Activated CD8-positive, alpha-beta memory T cell treated with anti-CD3 and anti-CD28 coated beads, Interleukin-2, amount 50 U/mL, for 4 hours (primary cell): ENCODE measurements at regions not wholly inside any gene's neighbourhood (a gene's known extent, or its start where the extent isn't known, plus 50 kb on each side); places are given as distances from the start of the nearest gene placed in this dataset.

Experiments used
- DNase-seq: peaks from one replicate; pipeline ENCODE4 v3.0.0-alpha.2; 2020

DNA sequence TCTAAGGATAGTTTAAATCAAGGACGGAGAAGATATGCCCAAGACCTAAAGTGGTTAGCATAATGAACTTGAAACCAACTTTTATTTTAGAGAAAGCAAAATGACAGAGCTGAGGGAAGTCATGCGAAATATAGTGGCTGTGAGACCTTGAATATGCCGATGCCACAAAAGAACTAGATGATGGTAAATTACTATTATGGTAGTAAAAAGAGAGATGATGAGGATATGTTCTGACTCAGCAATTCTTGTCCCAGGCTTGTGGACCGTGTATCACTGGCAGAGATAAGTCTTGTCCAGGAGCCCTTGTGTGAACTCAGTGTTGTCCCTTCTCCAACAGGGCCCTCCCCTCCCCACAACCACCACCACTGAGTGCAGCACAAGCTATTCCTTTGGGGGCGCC lies 1605.6 kb upstream of the TENM3 start:
- DNase-seq: no peak

DNA sequence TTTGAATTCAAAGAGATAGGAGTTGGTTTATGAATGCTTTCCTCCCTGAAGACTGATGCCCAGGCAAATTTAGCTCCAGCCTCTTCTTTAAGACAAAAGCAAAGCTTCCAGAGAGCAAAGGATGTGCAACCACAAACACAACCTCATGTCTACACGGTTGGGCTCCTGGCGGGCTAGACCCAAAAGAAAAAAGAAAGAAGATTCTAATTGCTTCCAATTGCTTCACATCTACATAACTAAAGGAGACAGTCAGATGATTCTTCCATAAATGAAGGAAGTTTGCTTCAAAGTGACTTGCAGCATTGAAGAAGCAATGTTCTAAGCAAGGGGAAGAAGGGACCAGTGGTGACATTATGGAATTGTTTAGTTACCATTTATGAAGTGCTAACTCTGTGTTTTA lies 1603.0 kb upstream of the TENM3 start:
- no peak for DNase-seq

DNA sequence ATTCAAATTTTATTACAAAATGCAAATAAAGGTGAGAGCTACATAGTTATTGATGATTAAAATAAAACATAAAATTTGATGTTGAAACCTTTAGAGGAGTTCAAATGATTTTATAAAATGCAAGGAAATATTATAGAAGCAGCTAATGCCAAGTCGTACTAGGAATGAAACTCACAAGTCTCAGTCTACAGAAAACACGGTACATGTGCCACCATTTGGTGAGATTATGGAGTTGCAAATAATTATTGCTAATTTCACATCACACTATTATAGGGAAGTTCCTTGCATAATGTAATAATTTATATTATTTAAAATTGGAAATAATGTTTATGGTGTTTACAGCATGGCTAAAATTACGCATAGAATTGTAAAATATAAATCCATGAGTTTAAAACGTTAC lies 1601.7 kb upstream of the TENM3 start:
- no peak for DNase-seq

DNA sequence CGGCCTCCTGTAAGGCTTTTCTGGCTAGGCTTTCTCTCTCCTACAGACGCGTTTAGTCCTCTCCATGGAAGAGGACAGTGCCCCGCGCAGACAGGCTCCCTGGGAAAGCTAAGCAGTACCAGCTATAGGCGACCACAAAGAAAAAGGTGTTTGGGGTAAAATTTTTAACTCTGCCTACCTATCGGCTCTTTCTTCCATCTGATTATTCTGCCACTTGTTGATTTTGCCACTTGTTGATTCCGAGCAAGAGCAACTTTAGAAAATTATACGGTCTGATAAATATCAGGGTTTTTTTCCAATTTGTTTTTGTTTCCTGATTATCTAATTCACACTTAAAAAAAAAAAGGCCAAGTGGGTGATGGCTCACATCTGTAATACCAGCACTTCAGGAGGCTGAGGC lies 1600.5 kb upstream of the TENM3 start:
- no peak for DNase-seq

DNA sequence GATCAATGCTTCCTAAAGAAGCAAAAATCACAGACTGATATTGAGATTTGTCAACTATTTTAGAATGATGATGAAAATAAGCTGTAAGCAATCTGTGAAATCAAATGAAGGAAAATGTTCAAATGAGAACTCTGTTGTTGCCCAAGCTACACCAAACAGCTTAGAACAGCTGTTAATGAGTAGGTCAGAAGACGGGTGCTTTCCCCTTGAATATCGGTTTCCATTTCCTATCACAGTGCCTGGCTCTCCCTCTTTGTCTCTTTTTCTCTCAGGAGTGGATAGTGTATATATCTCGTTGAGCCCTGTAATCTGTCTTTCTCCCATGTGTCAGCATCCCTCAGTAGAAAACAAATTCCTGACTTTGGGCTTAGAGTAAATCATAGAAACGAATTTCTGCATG lies 1592.9 kb upstream of the TENM3 start:
- no peak for DNase-seq

DNA sequence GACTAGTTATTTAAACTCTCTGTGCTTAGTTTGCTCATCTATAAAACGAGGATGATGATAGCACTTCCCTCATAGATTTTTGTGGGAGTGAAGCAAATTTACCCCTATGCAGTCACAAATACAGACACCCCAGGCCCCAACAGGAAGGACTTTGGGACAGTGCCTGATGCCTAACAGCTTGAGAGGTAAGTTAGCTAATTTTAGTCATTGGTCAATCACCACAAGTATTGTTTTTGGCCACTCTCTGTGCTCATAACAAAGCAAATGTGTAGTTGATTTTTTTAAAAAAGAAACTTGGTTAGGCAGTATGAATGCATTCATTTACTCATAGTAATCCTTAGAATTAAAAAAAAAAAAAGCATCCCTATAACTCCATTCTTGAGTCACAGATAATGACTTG lies 1590.7 kb upstream of the TENM3 start:
- DNase-seq: no peak

DNA sequence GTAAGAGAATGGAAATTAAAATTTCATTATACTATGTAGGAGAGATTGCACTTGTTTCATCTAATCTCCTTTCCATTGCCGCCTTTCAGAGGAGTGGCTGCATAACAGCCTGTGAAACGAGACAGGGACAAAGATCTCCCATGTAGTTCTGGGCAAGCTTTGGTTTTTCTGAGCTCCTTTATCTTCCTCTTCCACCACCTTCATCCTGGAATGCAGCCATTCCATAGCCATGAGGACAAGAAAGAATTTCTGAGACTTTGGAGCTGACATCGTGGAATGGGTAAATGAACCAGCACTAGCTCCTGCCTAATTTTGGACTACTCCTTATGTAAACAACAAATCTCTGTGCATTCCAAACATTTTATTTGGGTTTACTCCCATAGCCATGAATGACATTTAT lies 1587.3 kb upstream of the TENM3 start:
- DNase-seq: no peak

DNA sequence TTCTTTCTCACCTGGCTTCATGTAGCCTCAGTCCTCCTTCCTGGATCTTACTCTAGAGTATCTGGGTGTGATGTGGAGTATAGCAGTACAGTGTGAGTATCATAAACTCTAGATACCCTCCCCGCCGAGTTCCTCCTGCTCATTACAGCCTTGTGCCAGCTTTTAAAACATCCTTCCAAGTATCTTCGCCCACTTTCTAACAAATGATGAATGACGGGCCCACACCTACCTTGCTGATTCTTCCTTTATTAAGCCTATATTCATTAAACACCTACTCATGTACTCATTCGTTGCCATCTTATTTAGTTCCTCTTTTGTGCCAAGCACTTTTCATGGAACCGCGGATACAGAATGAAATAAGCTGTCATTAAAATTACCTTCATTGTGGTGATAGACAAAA lies 1585.3 kb upstream of the TENM3 start:
- no peak for DNase-seq

DNA sequence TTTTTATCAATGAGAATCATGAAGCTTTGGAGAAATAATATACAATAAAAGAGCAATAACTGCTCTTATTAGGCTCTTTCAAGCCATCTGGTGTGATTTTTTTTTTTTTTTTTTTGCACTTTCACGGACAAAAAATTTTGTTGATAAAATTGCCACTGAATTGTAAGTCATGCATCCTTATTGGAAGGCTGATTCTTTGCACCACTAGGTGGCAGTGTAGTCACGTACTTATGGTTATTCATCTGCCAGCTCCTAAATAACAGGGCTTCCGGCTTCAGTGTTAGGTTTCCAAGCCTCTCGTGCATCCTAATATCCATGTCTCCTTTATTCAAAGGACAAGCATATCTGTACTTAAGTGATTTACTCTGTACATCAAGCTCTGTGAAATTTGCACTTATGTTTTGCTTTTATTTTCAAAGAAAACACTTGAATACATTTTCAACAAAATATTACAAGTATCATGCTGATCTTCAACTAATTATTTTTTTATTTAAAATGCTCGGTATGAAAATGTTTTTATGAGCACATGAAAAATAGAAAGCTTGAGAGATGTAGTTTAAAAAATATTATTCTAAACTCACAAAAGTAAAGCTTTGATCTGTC lies 1578.3 kb upstream of the TENM3 start:
- DNase-seq: peak; percentile 33

DNA sequence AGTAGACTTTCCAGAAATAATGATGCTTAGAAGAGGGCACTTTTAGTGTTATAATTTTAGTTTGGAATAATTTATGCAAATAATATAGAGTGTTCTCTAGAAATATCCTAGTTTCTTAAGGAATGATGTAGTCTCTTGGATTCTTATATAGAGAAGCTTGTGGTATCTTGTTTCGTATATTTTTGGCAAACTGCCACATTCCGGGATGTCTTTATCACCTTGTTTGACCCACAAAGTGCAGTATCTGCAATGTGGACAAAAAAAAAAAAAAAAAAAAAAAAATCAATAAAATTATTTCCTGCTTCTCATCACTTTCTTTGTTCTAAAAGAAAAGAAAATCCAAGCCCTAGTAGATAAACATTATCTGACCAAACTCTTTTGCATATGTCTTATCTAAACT lies 1577.7 kb upstream of the TENM3 start:
- DNase-seq: no peak

DNA sequence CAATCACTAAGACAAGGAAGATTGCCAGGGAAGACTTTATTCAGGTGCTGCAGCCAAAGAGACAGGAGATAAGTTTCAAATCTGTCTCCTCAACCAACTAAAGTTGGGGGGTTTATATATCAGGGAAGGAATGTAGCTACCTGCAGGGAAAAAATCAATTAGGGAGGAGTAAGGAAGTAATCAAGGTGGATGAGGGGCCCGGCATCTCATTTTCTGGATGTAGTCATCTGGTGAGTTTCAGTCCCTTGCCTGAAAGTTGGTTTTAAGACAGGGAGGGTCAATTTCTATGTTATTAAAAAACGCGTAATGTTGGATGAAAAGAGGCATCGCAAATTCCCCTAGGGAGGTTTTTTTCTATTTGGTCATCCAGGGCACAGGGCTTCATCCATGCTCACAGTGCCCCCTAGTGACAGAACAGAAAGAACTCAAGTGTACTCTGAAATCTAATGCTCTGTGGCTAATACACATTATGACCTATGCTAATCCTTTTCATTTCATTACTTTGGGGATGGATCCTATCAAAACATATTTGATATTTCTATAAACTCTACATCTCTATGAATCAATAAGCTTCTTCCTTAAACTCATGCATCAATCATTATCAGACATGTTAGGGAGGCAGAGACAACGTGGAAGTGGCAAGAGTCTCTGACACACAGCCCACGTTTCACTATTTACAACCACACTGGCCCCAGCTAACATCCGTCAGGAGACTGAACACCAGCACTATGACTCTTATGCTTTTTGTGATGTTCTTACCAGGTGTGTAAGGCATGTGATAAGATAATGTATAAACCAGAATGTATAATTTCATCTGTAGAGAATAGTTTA lies 1577.0 kb upstream of the TENM3 start:
- no peak for DNase-seq

DNA sequence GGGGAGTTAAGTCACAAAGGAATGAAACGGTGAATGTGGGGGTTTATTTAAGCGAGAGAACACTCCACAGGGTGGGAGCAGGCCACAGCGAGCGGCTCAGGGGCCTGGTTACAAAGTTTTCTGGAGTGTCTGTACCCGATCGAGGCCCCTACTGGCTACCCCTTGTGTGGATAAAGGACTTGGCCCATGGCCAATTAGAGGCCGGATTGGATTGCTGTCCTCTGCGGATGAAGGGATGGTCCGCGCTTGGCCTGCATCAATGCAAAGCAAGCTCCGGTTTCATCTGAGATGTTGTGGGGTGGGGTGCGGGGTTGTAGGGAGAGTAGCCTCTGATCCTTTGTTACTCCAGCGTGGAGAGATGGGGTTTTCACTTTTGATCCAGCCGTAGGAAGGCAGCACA lies 1574.5 kb upstream of the TENM3 start:
- DNase-seq: no peak

DNA sequence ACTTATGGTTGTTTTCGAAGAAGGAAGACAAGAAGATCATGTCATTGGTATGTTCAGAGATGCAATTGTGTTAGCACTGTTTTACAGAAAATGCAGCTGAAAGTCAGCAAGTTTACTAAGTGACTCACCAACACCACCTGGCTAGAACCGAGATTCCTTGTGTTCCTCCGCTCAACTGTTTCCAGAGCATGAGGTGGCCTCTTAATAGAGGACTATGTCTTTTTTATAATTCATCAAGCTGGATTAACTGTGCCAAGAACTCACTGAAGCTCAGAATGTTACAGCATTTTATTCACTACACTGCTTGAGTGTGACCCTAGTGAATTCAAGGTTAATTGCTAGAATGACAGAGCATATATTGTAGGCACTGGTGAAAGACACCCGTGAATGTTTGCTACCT lies 1573.5 kb upstream of the TENM3 start:
- DNase-seq: no peak

DNA sequence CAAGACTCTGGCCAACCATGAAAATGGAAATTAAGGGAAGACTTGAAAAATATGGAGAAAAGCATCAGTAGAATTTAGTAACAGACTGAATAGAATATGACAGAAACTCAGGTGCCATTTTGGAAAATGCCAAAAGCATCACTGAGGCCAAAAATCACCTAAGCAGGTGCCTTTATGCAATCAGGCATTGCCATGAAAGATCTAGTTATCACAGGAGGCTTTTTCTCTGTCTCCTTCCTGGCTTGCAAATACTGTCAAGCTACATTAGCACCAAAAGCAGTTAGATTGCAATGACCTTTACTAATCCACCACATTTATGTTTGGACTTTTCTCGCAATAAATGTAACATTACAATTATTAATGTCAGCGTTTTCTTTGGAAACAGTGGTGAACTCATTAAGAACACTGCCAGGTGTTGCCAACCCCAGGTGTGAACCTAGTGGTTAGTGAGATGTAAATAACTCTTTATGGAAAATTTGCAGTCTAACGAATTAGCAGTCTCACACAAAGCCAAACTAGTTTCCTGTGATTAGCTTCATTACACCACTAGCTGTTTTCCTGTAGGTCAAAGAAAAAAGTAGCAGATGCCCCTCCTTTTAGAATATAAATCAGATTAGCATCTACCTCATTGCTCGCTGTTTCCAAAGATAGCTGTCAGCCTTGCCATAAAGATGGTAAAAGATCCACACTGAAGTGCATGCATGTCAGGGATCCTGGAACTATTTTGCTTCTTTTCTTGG lies 1568.4 kb upstream of the TENM3 start:
- DNase-seq: no peak

DNA sequence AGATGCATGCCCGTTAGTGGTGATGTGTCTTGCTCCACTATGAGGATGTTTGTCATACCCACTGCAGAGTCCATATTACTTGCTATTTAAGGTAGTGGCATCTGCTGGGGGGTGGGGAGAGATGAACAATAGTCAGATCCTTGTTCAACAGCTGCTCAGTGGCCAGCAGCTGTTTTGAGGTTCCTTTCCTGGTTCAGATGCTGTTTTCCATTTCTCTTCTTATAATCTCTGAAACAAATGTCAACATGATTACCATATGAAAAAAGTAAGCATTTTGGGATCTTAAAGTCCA lies 1567.9 kb upstream of the TENM3 start:
- DNase-seq: no peak

DNA sequence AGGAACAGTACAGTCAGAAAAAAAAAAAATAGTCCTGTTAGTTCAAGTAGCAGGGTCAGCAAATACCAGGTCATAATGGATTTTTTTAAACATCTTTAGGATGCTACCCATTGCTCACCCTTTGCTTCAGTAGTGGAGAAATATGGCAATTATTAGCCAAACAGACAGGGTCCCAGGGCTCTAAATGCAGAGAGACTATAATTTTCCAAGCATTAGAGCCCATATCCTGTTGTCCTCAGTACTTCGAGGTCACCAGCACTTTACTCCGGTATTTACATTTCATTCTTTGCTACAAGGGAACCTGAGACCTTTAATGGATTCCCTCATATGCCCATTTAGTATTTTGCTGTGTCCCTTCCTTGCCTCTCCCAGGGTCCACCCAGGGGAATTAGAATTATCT lies 1562.9 kb upstream of the TENM3 start:
- no peak for DNase-seq

DNA sequence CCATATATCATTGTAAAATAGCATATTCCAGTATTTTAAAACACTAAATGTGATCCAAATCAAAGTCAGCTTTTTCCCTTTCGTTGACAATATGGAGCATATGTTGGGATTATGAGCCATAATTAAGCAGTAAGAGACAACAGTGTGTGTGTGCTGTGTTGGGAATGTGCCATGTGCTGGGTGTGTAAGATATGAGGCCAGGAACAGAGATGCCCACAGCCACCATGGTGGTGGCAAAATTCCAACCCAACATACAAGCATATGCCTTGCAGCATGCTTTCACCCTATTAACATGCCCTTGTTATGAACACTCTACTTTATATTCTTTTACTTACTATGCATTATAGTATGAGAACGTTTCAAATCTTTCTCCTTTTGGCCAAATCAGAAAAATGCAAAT lies 1560.4 kb upstream of the TENM3 start:
- no peak for DNase-seq

DNA sequence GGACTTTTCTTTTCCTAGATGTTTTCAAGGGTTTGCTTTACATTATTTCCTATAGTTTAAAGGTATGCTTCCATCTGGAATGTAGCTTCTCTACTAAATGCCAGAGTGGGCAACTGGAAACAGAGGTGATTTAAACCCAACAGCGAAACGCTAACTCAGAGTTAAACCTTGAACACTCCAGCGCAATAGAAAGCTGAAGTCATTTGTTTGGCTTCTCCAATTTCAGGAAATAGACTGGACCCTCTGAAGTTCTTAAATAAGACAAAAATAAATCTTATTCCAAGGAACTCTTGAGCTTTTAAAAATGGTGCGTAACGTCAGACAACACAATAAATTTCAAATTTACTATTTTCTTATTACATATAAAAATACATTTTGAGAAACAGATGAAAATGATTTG lies 1560.0 kb upstream of the TENM3 start:
- no peak for DNase-seq

DNA sequence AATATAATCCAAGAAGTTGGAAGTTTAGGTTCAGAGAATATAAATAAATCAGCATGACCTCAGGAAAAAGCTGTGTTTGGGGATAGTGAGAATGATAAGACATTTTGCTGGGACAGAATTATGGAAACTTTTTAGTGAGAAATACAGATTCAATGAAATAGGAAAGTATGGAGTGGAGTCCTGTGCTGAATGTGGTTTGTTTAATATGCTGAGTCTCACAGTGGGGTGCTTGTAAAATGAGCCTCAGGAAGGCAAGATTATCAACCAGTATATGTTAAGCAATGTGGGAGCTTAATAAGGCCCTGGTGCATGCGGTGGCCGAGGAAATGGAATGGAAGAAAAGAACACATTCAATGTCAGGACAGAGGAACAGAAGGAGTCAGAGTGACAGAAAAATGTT lies 1554.7 kb upstream of the TENM3 start:
- DNase-seq: no peak

DNA sequence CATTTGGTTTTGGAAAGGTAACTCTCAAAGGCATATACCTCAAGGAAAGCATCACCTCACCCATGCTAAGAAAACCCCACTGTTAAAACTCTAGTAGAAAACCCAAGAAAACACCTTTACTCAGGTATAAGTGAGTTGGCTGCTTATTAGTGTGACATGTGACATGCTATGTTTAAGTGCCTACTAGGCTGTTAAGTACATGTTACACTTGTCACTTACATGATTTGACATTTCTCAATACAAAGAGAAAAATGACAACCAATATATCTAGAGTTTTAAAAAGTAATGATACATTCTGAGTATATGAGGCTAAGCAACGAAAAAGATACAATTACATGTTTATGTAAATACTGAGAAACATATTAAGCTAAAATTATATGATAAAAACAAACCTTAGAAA lies 1548.3 kb upstream of the TENM3 start:
- DNase-seq: no peak

DNA sequence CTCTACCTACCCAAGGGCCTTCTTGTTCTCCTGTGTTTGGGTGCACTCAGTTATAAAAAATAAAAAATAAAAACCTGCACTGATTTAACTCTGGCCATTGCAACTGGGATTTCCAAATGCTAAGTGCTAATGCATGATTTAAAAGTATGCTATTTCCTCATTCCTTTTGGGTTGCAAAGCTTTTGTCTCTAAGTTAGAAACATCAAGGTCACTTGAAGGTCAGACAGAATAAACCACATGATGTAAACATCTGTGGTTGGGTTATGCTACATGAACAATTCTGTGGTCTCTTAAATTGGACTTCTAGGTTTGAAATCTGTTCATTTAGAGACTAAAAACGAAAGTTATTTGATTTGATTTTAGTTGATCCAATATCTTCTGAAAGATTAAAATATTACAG lies 1547.4 kb upstream of the TENM3 start:
- no peak for DNase-seq

DNA sequence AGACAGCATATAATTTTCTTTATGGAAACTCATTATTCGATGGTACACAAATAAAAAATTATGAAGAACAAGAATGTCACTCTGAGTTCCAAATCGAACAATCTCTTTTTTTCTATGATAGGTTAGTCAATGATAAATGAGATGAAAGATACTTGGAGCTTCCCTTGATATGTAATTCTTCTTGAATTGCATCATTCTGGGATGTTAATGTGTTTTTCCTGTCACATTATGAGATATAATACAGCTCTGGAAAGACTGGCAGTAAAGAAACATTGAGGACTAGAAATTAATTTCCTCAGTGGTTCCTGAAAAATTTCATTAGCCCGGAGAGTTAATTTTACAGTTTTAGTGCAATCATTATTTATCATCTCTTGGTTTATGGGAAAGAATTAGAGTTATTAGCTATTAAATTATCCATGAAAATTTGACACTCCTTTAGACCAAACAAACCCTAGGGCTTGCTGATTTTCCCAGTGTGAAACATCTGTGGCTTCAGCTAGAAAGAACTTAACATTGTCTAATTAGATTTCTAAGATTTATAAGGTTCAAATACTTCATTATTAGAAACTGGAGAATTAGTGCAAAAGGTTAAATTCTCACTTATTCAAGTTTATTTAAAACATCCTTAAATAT lies 1546.6 kb upstream of the TENM3 start:
- no peak for DNase-seq

DNA sequence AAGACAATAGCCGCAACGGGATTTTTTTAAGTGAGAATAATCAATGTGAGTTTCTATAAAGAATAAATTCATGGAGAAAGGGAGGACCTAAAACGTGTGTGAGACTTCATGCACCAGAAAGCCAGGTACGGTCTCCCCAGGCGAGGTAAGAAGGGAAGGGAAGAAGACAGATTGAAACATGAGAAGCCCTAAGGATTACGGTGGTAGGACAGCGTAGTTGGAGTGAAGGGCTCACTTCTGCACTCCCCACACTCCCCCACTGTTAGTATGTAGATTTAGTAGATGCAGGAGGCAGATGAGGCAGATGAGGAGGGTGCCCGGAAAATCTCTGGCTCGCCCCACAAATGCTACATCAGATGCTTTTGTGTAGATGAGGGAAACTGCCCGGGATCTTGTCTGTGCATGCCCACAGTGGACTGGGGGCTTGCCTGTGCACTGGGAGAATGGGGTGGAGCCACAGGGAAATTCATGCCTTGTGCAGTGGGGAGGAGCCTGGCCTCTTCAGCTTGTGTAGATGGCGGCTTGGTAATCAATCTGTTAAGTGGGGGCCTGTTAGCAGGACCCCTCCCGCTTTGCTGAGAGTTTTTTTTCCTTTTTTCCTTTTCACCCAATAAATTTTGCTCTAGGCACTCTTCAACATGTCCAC lies 1544.5 kb upstream of the TENM3 start:
- no peak for DNase-seq

DNA sequence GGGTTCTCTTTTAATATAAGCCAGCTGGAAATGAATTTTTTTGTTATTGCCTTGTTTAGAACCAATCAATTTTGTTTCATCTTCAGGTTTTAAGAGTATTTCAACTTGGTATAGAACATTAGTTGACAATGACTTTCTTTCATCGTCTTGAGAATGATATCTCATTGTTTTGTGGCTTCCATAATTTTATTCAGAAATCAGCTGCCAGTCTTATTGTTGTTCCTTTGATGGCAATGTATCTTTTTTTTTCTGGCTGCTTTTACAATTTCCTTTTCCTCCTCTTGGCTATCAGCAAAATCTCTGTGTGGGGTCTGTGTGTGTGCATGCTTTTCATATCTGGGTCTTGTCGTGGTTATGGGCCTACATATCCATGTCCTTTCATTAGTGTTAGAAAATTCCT lies 1536.4 kb upstream of the TENM3 start:
- no peak for DNase-seq
